Neural cell (in vitro differentiated cells): ENCODE measurements at regions not wholly inside any gene's neighbourhood (a gene's known extent, or its start where the extent isn't known, plus 50 kb on each side); places are given as distances from the start of the nearest gene placed in this dataset.

Experiments used
- H2AFZ ChIP-seq: fragments of 200-600, 300-800 bp; sonication (generic), shearing (Covaris generic); 2 replicates; pipeline ENCODE4 v1.6.0; 2014; ENCODE audit warnings: low read depth, mild to moderate bottlenecking, antibody characterized with exemption, low read length, moderate library complexity
- H3F3A ChIP-seq: fragments of 200-600 bp; shearing (Covaris generic); 2 replicates; pipeline ENCODE4 v1.6.1; 2016; ENCODE audit warnings: mild to moderate bottlenecking, moderate library complexity, mixed read lengths, antibody characterized with exemption, low read length; ENCODE audit not compliant: insufficient read depth, poor library complexity, severe bottlenecking
- H3K27ac ChIP-seq: fragments of 200-600, 300-800 bp; sonication (generic), shearing (Covaris generic); 2 replicates; pipeline ENCODE4 v1.5.1; 2014; ENCODE audit warnings: mild to moderate bottlenecking, low read length, moderate library complexity
- H3K27me3 ChIP-seq: fragments of 300-800, 200-600 bp; sonication (generic), shearing (Covaris generic); 2 replicates; pipeline ENCODE4 v1.6.0; 2014; ENCODE audit warnings: mild to moderate bottlenecking, low read depth, low read length, moderate library complexity; ENCODE audit not compliant: insufficient read depth
- H3K36me3 ChIP-seq: fragments of 300-800, 200-600 bp; sonication (generic), shearing (Covaris generic); 2 replicates; pipeline ENCODE4 v1.5.1; 2014; ENCODE audit warnings: mild to moderate bottlenecking, antibody characterized with exemption, low read length, moderate library complexity; ENCODE audit not compliant: insufficient read depth
- H3K4me2 ChIP-seq: fragments of 300-800, 200-600 bp; sonication (generic), shearing (Covaris generic); 2 replicates; pipeline ENCODE4 v1.6.0; 2014; ENCODE audit warnings: mild to moderate bottlenecking, low read length
- H3K4me3 ChIP-seq: fragments of 300-800, 200-600 bp; sonication (generic), shearing (Covaris generic); 2 replicates; pipeline ENCODE4 v1.5.1; 2014; ENCODE audit warnings: mild to moderate bottlenecking, low read length, moderate library complexity
- H3K79me2 ChIP-seq: fragments of 200-600 bp; shearing (Covaris generic); replicated peaks from 2 replicates; pipeline ENCODE4 v1.6.0; 2014; ENCODE audit warnings: mild to moderate bottlenecking, low read length, moderate library complexity; ENCODE audit not compliant: insufficient read depth
- H3K9ac ChIP-seq: fragments of 300-800, 200-600 bp; sonication (generic), shearing (Covaris generic); 2 replicates; pipeline ENCODE4 v1.6.1; 2016; ENCODE audit warnings: mild to moderate bottlenecking, low read length, mixed read lengths
- H3K9me2 ChIP-seq: fragments of 200-600 bp; shearing (Covaris generic); 2 replicates; pipeline ENCODE4 v1.6.1; 2016; ENCODE audit warnings: mild to moderate bottlenecking, low read length, mixed read lengths; ENCODE audit not compliant: insufficient read depth
- H3K9me3 ChIP-seq: fragments of 200-600, 300-800 bp; sonication (generic), shearing (Covaris generic); 2 replicates; pipeline ENCODE4 v1.6.1; 2016; ENCODE audit warnings: mild to moderate bottlenecking, mixed run types, low read length, moderate library complexity, mixed read lengths
- H4K20me1 ChIP-seq: fragments of 200-600 bp; shearing (Covaris generic); 2 replicates; pipeline ENCODE4 v1.6.1; 2016; ENCODE audit warnings: mild to moderate bottlenecking, mixed run types; ENCODE audit not compliant: insufficient read depth
- CTCF ChIP-seq: fragments of 450-650 bp; IDR thresholded peaks from 2 replicates; pipeline ENCODE4 v1.5.1; 2014; ENCODE audit warnings: antibody characterized with exemption, mild to moderate bottlenecking, moderate library complexity; ENCODE audit not compliant: poor library complexity, severe bottlenecking
- EP300 ChIP-seq: fragments of 450-650 bp; conservative IDR thresholded peaks from 2 replicates; pipeline ENCODE4 v1.6.1; 2014; ENCODE audit warnings: antibody characterized with exemption, mild to moderate bottlenecking, moderate library complexity; ENCODE audit not compliant: poor library complexity, severe bottlenecking
- EZH2 ChIP-seq: fragments of 200-600, 300-800 bp; shearing (Covaris generic), sonication (generic); IDR thresholded peaks from 2 replicates; pipeline ENCODE4 v1.6.1; 2014; ENCODE audit warnings: antibody characterized with exemption, low read length, borderline replicate concordance, mild to moderate bottlenecking; ENCODE audit not compliant: insufficient read depth, poor library complexity, severe bottlenecking
- MXI1 ChIP-seq: fragments of 450-650 bp; conservative IDR thresholded peaks from 2 replicates; pipeline ENCODE4 v1.6.1; 2014; ENCODE audit warnings: antibody characterized with exemption, mild to moderate bottlenecking; ENCODE audit not compliant: poor library complexity, severe bottlenecking
- POLR2AphosphoS5 ChIP-seq: IDR thresholded peaks from 2 replicates; pipeline ENCODE4 v1.6.1; 2012
- RAD21 ChIP-seq: fragments of 450-650 bp; conservative IDR thresholded peaks from 2 replicates; pipeline ENCODE4 v1.6.1; 2014; ENCODE audit warnings: antibody characterized with exemption, mild to moderate bottlenecking, moderate library complexity
- REST ChIP-seq: IDR thresholded peaks from 2 replicates; pipeline ENCODE4 v1.6.1; 2012; ENCODE audit warnings: borderline replicate concordance
- SMC3 ChIP-seq: fragments of 450-650 bp; conservative IDR thresholded peaks from 2 replicates; pipeline ENCODE4 v1.6.1; 2014; ENCODE audit warnings: antibody characterized with exemption, mild to moderate bottlenecking, moderate library complexity; ENCODE audit not compliant: poor library complexity
- TAF1 ChIP-seq: IDR thresholded peaks from 2 replicates; pipeline ENCODE4 v1.6.1; 2012; ENCODE audit warnings: low read depth

GRCh38 chr13:111927181-111927540, 139.8 kb upstream of the SOX1 start:
- H3K27me3 ChIP-seq, result no peaks in the 10 kb centered on the region
- H3K79me2 ChIP-seq, result no peaks in the 10 kb centered on the region
- no peaks in the 10 kb centered on the region for H4K20me1 ChIP-seq
- no peak overlapping the region for H3K9ac ChIP-seq
- H3K36me3 ChIP-seq, result no peaks in the 10 kb centered on the region
- TF ChIP-seq EP300 (no peak), SMC3 (no peak), POLR2AphosphoS5 (no peak), CTCF (no peak), EZH2 (no peak), MXI1 (no peak), TAF1 (no peak), RAD21 (no peak), REST (no peak)
- no peaks in the 10 kb centered on the region for H3F3A ChIP-seq
- no peaks in the 10 kb centered on the region for H3K9me3 ChIP-seq
- no peak overlapping the region for H3K4me3 ChIP-seq
- H3K9me2 ChIP-seq, result no peaks in the 10 kb centered on the region
- no peak overlapping the region for H3K4me2 ChIP-seq
- H3K27ac ChIP-seq, result no peak overlapping the region
- H2AFZ ChIP-seq, result no peak overlapping the region

GRCh38 chr13:111929036-111929616, 137.8 kb upstream of the SOX1 start:
- no peaks in the 10 kb centered on the region for H3K9me2 ChIP-seq
- no peaks in the 10 kb centered on the region for H3K36me3 ChIP-seq

More at GRCh38 chr13:111929036-111929616, 137.8 kb upstream of the SOX1 start:
- Histone ChIP-seq H3K4me2 (no peak overlapping the region), H3K9ac (no peak overlapping the region), H4K20me1 (no peaks in the 10 kb centered on the region), H3K4me3 (no peak overlapping the region), H3K27me3 (no peaks in the 10 kb centered on the region), H2AFZ (no peak overlapping the region), H3K27ac (no peak overlapping the region), H3K79me2 (no peaks in the 10 kb centered on the region), H3K9me3 (no peaks in the 10 kb centered on the region), H3F3A (no peaks in the 10 kb centered on the region)
- TF ChIP-seq TAF1 (no peak), EZH2 (no peak), EP300 (no peak), MXI1 (no peak), SMC3 (no peak), RAD21 (no peak), REST (no peak), POLR2AphosphoS5 (no peak), CTCF (no peak)
